Body of pancreas (tissue), 4 donors: ENCODE measurements at regions not wholly inside any gene's neighbourhood (a gene's known extent, or its start where the extent isn't known, plus 50 kb on each side); places are given as distances from the start of the nearest gene placed in this dataset.

Experiments
- ATAC-seq: fragments of 150-250 bp; one replicate; pipeline ENCODE4 v1.9.1; 2016
- DNase-seq, 4 donors: peaks; one replicate each; pipeline ENCODE4 v3.0.0-alpha.2; 2019
- H3K27ac ChIP-seq, 4 donors: fragments of 200-600 bp; sonication (generic); 1 replicate in 3 of 4; 2 replicates in 1 of 4; pipeline versions ENCODE4 v1.5.1 to v1.6.1; 2016 to 2019; ENCODE audit warnings: mild to moderate bottlenecking in 1 of 4, mixed read lengths in 1 of 4, moderate library complexity in 1 of 4
- H3K27me3 ChIP-seq, 2 donors: fragments of 200-600 bp; sonication (generic); one replicate each; pipeline ENCODE4 v1.6.0; 2016; ENCODE audit warnings: mild to moderate bottlenecking in 1 of 2
- H3K36me3 ChIP-seq, 2 donors: fragments of 200-600 bp; sonication (generic); replicated peaks in 1 of 2; 2 replicates each; pipeline ENCODE4 v1.5.1; 2016; ENCODE audit warnings: low read depth in 2 of 2; ENCODE audit not compliant: insufficient read depth in 1 of 2
- H3K4me1 ChIP-seq: fragments of 200-600 bp; sonication (generic); one replicate; pipeline ENCODE4 v1.6.0; 2016
- H3K4me3 ChIP-seq, 2 donors: fragments of 200-600 bp; sonication (generic); 1 replicate in 1 of 2; 2 replicates in 1 of 2; pipeline ENCODE4 v1.5.1; 2016 to 2019
- H3K9me3 ChIP-seq, 3 donors: fragments of 200-600 bp; sonication (generic); 1 replicate in 2 of 3; 2 replicates in 1 of 3; pipeline ENCODE4 v1.5.1; 2016
- POLR2A ChIP-seq, 3 donors: fragments of 450-650 bp; IDR thresholded peaks; one replicate each; pipeline ENCODE4 v1.6.1; 2016; ENCODE audit warnings: antibody characterized with exemption in 3 of 3, mild to moderate bottlenecking in 2 of 3
- WGBS, 2 donors: methylation state at CpG; one replicate each; pipeline ENCODE4 v1.1.5; 2017; 5-methylcytosine and 5-hydroxymethylcytosine counted together
- intact Hi-C: fragments of 100-400 bp; cut with DNase I; formaldehyde crosslinking; loops from one replicate; pipeline ENCODE4 v1.15.1; 2023
- TF ChIP-seq, protein P1 (sequence below), 7 experiments: fragments of 450-650 bp in 4 of 7; fragments of 200-600 bp in 3 of 7; sonication (generic) in 3 of 7; IDR thresholded peaks; one replicate each; pipeline ENCODE4 v1.5.1; 2016 to 2019; ENCODE audit warnings: antibody characterized with exemption in 7 of 7

DNA sequence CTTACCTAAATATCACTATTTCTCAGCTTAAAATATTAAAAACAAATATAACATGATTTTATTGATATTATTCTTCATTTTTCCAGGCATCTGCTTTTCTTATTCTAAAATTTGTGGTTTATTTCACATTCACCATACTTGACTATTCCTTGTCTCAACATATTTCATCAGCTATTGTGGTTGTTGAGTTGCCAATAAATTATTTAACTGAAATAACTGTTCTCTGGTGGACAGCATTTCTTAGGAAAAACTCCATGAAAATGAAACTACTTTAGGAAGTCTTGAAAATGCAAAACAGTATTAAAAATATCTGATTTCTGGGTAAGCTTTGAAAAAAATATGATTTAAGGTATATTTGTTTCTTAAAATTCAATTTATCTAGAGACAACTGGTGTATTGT is 122.9 kb upstream of the SEMA3A start:
- intact Hi-C loops: no loop called here
- ATAC-seq (no peak), DNase-seq (no peak)
- no peaks in the 10 kb centered on the region for H3K4me1 ChIP-seq
- no peak overlapping the region for H3K27ac ChIP-seq
- TF ChIP-seq, protein P1, sequence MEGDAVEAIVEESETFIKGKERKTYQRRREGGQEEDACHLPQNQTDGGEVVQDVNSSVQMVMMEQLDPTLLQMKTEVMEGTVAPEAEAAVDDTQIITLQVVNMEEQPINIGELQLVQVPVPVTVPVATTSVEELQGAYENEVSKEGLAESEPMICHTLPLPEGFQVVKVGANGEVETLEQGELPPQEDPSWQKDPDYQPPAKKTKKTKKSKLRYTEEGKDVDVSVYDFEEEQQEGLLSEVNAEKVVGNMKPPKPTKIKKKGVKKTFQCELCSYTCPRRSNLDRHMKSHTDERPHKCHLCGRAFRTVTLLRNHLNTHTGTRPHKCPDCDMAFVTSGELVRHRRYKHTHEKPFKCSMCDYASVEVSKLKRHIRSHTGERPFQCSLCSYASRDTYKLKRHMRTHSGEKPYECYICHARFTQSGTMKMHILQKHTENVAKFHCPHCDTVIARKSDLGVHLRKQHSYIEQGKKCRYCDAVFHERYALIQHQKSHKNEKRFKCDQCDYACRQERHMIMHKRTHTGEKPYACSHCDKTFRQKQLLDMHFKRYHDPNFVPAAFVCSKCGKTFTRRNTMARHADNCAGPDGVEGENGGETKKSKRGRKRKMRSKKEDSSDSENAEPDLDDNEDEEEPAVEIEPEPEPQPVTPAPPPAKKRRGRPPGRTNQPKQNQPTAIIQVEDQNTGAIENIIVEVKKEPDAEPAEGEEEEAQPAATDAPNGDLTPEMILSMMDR (IDR thresholded peaks at IDR 0.05): no peak
- no peak for TF ChIP-seq POLR2A (IDR thresholded peaks at IDR 0.05)
- H3K4me3 ChIP-seq: no peak overlapping the region
- no peaks in the 10 kb centered on the region for H3K36me3 ChIP-seq
- H3K9me3 ChIP-seq: no peaks in the 10 kb centered on the region
- H3K27me3 ChIP-seq: no peaks in the 10 kb centered on the region

DNA sequence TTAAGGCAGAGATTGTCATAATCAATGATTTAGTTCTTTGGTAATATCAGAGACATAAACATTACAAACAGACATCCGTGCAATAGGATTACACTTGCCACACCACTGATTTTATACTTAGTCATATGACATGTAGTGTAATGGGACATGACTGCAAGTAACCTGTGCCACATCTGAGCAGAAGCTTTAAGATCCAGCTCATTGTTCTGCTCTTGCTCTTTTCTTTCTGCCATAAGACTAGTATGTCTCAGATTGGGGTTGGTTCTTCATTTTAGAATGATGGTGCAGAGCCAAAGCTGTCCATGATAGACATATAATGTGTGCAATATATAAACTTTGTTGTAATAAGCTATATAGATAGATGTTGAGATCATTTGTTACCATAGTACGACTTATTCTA is 119.7 kb upstream of the SEMA3A start:
- 54 to 58% methylated on average over 2 of the region's 2 CpGs for WGBS, 2 donors
- ATAC-seq: no peak
- TF ChIP-seq POLR2A (IDR thresholded peaks at IDR 0.05): no peak
- TF ChIP-seq, protein P1 (IDR thresholded peaks at IDR 0.05): no peak

DNA sequence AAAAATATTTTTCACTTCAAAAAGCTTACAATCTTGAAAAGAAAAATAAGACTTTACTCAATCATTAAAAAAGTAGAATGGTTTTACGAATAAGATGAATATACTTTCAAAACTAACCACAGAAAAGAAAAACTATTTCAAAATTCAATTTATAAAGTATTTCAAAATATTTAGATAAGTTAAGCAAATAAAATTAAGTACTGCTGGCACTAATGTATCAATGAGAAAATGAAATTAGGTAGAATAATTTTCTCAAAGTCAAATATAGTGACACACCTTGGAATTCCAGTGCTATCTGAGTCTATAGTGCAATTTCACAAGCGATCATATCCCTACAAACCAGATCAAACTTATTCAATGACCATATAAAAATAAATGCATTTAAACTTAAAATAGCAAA is 109.8 kb upstream of the SEMA3A start:
- TF ChIP-seq, protein P1 (IDR thresholded peaks at IDR 0.05): no peak
- TF ChIP-seq POLR2A (IDR thresholded peaks at IDR 0.05): no peak
- Histone ChIP-seq H3K27ac (no peak overlapping the region), H3K9me3 (no peaks in the 10 kb centered on the region), H3K4me1 (no peaks in the 10 kb centered on the region), H3K36me3 (no peaks in the 10 kb centered on the region), H3K27me3 (no peaks in the 10 kb centered on the region), H3K4me3 (no peak overlapping the region)
- no peak for ATAC-seq
- 73 to 75% methylated on average over 2 of the region's 2 CpGs for WGBS, 2 donors
- DNase-seq: no peak
- intact Hi-C loops: no loop called here

More for the DNA sequence above, 119.7 kb upstream of the SEMA3A start:
- Histone ChIP-seq H3K36me3 (no peaks in the 10 kb centered on the region), H3K9me3 (no peaks in the 10 kb centered on the region), H3K27me3 (no peaks in the 10 kb centered on the region), H3K4me1 (no peaks in the 10 kb centered on the region), H3K4me3 (no peak overlapping the region), H3K27ac (no peak overlapping the region)
- intact Hi-C loops: no loop called here
- no peak for DNase-seq

DNA sequence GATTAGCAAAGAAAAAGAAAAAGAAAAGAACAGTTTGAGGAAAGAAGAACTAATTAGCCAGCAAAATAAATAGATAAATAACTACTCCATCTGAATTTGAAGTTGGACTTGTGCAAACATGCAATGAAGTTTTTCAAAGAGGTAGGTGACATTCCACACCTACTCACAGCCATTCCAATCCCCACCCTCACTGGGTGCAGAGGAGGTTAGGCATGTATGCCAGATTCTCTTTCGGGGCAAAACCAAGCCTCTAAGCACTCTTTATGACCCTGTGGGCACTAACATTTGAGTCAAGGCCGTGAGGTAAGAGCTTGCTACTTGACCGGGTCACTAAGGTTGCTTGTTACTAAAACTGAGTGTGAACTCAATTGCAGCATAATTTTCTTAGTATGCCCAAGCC is 108.4 kb upstream of the SEMA3A start:
- ATAC-seq (no peak), DNase-seq (no peak)
- no peaks in the 10 kb centered on the region for H3K9me3 ChIP-seq
- H3K36me3 ChIP-seq: no peaks in the 10 kb centered on the region
- no peaks in the 10 kb centered on the region for H3K27me3 ChIP-seq
- no peak overlapping the region for H3K4me3 ChIP-seq
- no peak overlapping the region for H3K27ac ChIP-seq
- H3K4me1 ChIP-seq: no peaks in the 10 kb centered on the region
- intact Hi-C loops: no loop called here
- 65 to 67% methylated on average over 3 of the region's 3 CpGs for WGBS, 2 donors
- TF ChIP-seq, protein P1 (IDR thresholded peaks at IDR 0.05): no peak
- TF ChIP-seq POLR2A (IDR thresholded peaks at IDR 0.05): no peak

DNA sequence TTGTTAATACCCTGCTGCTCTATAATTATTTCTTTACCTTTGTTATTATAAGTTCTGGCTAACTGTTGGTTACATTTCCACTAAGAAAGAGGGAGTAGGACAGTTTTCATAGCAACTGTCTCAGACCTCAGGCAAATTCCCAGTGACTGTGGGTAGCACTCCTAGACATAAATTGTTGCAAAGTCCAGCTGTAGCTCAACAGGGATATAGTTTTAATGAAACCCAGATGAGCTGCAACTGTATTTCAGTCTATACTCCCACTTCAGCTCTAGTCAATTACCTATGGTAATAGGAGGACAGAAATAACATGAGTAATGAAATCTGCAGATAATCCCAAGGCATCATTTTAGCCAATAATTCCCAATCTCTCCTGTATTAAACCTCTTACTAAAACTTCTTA is 103.0 kb upstream of the SEMA3A start:
- Histone ChIP-seq H3K4me1 (no peaks in the 10 kb centered on the region), H3K9me3 (no peaks in the 10 kb centered on the region), H3K27me3 (no peaks in the 10 kb centered on the region), H3K4me3 (no peak overlapping the region), H3K36me3 (no peaks in the 10 kb centered on the region), H3K27ac (no peak overlapping the region)
- DNase-seq (no peak), ATAC-seq (no peak)
- TF ChIP-seq, protein P1 (IDR thresholded peaks at IDR 0.05): no peak
- intact Hi-C loops: no loop called here
